DOHH2 (cell line): ENCODE measurements at regions not wholly inside any gene's neighbourhood (a gene's known extent, or its start where the extent isn't known, plus 50 kb on each side); places are given as distances from the start of the nearest gene placed in this dataset.

ENCODE experiments used
- H3F3A ChIP-seq: fragments of 200-600 bp; sonication (generic), shearing (Covaris generic); 2 replicates; pipeline ENCODE4 v1.6.0; 2016; ENCODE audit warnings: antibody characterized with exemption, mild to moderate bottlenecking; ENCODE audit not compliant: control insufficient read depth, insufficient read depth
- H3K27ac ChIP-seq: fragments of 200-600 bp; sonication (generic); 2 replicates; pipeline ENCODE4 v1.5.1; 2014; ENCODE audit warnings: low read depth, mild to moderate bottlenecking, low read length, moderate library complexity
- H3K27me3 ChIP-seq: fragments of 200-600 bp; sonication (generic); 2 replicates; pipeline ENCODE4 v1.6.1; 2014; ENCODE audit warnings: mild to moderate bottlenecking, low read length, mixed read lengths; ENCODE audit not compliant: control insufficient read depth
- H3K36me3 ChIP-seq: fragments of 200-600 bp; sonication (generic); 2 replicates; pipeline ENCODE4 v1.6.1; 2014; ENCODE audit warnings: mild to moderate bottlenecking, low read length, moderate library complexity, mixed read lengths; ENCODE audit not compliant: control insufficient read depth
- H3K4me1 ChIP-seq: fragments of 200-600 bp; sonication (generic); 2 replicates; pipeline ENCODE4 v1.6.1; 2014; ENCODE audit warnings: mild to moderate bottlenecking, low read length, mixed read lengths; ENCODE audit not compliant: control insufficient read depth
- H3K4me2 ChIP-seq: fragments of 200-600 bp; sonication (generic); 2 replicates; pipeline ENCODE4 v1.6.0; 2014; ENCODE audit warnings: mild to moderate bottlenecking, low read length, moderate library complexity
- H3K4me3 ChIP-seq: fragments of 200-600 bp; sonication (generic); 2 replicates; pipeline ENCODE4 v1.5.1; 2014; ENCODE audit warnings: mild to moderate bottlenecking, low read length, mixed read lengths
- H3K79me2 ChIP-seq: fragments of 200-600 bp; sonication (generic); 2 replicates; pipeline ENCODE4 v1.6.1; 2014; ENCODE audit warnings: mild to moderate bottlenecking, low read length, mixed read lengths; ENCODE audit not compliant: control insufficient read depth
- H3K9me2 ChIP-seq: fragments of 200-600 bp; sonication (generic); replicated peaks from 2 replicates; pipeline ENCODE4 v1.6.1; 2014; ENCODE audit warnings: mild to moderate bottlenecking, low read length, mixed read lengths; ENCODE audit not compliant: control insufficient read depth
- H3K9me3 ChIP-seq: fragments of 200-600 bp; sonication (generic); 2 replicates; pipeline ENCODE4 v1.6.1; 2014; ENCODE audit warnings: antibody characterized with exemption, low read length, mixed read lengths; ENCODE audit not compliant: control insufficient read depth, insufficient read depth
- H4K20me1 ChIP-seq: fragments of 200-600 bp; sonication (generic); 2 replicates; pipeline ENCODE4 v1.6.0; 2014; ENCODE audit warnings: low read depth, mild to moderate bottlenecking, antibody characterized with exemption, low read length, moderate library complexity; ENCODE audit not compliant: control insufficient read depth, insufficient read depth
- EZH2phosphoT487 ChIP-seq: fragments of 200-600 bp; sonication (generic); IDR thresholded peaks from 2 replicates; pipeline ENCODE4 v1.6.1; 2017; ENCODE audit warnings: borderline replicate concordance, mild to moderate bottlenecking, antibody characterized with exemption, low read length, moderate library complexity, mixed read lengths
- TF ChIP-seq, protein P1 (sequence below): fragments of 200-600 bp; sonication (generic); IDR thresholded peaks from one replicate; pipeline ENCODE4 v1.5.1; 2014; ENCODE audit warnings: antibody characterized with exemption, mild to moderate bottlenecking, low read depth, low read length; ENCODE audit not compliant: poor library complexity, severe bottlenecking

DNA sequence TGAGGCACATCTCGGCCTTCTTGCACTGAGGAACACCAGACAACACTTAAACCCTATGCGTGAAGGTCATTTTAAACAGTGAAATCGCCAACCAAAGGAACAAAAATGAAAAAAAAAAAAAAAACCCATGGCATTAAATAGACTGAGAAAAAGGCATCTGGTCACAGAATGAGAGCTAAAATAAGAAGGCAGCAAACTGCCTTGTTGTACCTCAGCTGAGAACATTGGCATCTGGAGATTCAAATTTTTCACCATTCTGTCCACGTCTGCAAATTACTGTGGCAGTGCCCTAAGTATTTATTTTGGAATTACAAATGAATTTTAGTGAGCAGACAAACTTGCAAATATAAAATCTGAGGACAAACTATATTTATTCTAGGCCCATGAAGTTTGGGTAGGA lies 82.6 kb upstream of the POU1F1 start:
- Histone ChIP-seq H3K9me3 (0 out of 2 replicates have a peak, but pooled peaks cover 6% of the 10 kb centered on the region), H3K27me3 (no peaks in the 10 kb centered on the region)

DNA sequence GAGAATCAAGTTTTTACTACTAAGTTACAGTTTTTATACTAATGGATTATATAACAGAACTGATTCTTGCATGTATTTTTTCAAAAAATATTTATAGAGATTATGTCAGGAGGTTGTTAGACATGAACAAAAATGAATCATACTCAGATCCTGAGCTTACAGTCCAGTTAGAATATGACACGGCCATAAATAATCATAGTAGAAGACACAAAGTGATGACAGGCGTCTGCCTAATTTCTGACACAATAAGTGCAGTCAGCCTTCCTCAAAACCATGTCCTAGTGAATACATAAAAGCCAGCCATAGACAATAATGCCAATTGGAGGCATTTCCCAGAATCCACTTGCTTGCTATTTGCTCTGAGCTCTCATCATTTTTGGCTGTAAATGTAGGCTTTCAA lies 81.7 kb upstream of the POU1F1 start:
- Histone ChIP-seq H3F3A (no peaks in the 10 kb centered on the region), H3K9me2 (no peaks in the 10 kb centered on the region), H3K36me3 (no peaks in the 10 kb centered on the region), H3K4me1 (peaks cover 10% of the 10 kb centered on the region), H3K4me3 (no peak overlapping the region), H3K79me2 (no peaks in the 10 kb centered on the region), H3K9me3 (0 out of 2 replicates have a peak, but pooled peaks cover 6% of the 10 kb centered on the region), H3K4me2 (no peak overlapping the region), H3K27ac (no peak overlapping the region), H4K20me1 (no peaks in the 10 kb centered on the region), H3K27me3 (no peaks in the 10 kb centered on the region)
- no peak for TF ChIP-seq EZH2phosphoT487
- TF ChIP-seq, protein P1, sequence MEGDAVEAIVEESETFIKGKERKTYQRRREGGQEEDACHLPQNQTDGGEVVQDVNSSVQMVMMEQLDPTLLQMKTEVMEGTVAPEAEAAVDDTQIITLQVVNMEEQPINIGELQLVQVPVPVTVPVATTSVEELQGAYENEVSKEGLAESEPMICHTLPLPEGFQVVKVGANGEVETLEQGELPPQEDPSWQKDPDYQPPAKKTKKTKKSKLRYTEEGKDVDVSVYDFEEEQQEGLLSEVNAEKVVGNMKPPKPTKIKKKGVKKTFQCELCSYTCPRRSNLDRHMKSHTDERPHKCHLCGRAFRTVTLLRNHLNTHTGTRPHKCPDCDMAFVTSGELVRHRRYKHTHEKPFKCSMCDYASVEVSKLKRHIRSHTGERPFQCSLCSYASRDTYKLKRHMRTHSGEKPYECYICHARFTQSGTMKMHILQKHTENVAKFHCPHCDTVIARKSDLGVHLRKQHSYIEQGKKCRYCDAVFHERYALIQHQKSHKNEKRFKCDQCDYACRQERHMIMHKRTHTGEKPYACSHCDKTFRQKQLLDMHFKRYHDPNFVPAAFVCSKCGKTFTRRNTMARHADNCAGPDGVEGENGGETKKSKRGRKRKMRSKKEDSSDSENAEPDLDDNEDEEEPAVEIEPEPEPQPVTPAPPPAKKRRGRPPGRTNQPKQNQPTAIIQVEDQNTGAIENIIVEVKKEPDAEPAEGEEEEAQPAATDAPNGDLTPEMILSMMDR: no peak

More for the DNA sequence above, 82.6 kb upstream of the POU1F1 start:
- Histone ChIP-seq H3K36me3 (no peaks in the 10 kb centered on the region), H3K4me2 (no peak overlapping the region), H3K79me2 (no peaks in the 10 kb centered on the region), H3F3A (no peaks in the 10 kb centered on the region), H3K4me1 (peaks cover 10% of the 10 kb centered on the region), H3K27ac (no peak overlapping the region), H4K20me1 (no peaks in the 10 kb centered on the region), H3K4me3 (no peak overlapping the region), H3K9me2 (no peaks in the 10 kb centered on the region)
- TF ChIP-seq EZH2phosphoT487: no peak
- TF ChIP-seq, protein P1: no peak

DNA sequence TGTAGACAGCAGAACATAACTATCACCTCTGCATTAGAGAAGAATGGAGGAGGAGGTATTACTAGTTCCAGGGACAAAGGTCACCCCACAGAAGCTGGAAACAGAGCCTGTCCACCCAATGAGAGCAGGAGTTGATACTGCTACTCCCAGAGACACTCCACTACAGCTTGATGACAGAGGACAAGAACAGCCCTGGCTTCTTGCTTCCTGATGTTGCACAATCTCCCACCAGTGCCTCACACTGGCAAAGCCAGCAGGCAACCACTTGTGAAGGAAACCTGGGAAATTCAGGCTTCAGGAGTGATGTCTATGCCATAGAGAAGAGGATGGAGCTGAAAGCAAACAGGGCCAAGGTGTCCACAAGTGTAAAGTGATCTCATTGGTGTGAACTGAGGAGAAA lies 78.0 kb upstream of the POU1F1 start:
- no peaks in the 10 kb centered on the region for H3K27me3 ChIP-seq
- no peak overlapping the region for H3K4me2 ChIP-seq
- no peaks in the 10 kb centered on the region for H3K79me2 ChIP-seq
- no peaks in the 10 kb centered on the region for H3K4me1 ChIP-seq
- H3K9me3 ChIP-seq: 0 out of 2 replicates have a peak, but pooled peaks cover 6% of the 10 kb centered on the region
- H3K4me3 ChIP-seq: no peak overlapping the region
- no peak for TF ChIP-seq EZH2phosphoT487
- TF ChIP-seq, protein P1: no peak
- no peak overlapping the region for H3K27ac ChIP-seq
- no peaks in the 10 kb centered on the region for H3F3A ChIP-seq
- no peaks in the 10 kb centered on the region for H3K9me2 ChIP-seq
- H4K20me1 ChIP-seq: no peaks in the 10 kb centered on the region
- H3K36me3 ChIP-seq: no peaks in the 10 kb centered on the region

DNA sequence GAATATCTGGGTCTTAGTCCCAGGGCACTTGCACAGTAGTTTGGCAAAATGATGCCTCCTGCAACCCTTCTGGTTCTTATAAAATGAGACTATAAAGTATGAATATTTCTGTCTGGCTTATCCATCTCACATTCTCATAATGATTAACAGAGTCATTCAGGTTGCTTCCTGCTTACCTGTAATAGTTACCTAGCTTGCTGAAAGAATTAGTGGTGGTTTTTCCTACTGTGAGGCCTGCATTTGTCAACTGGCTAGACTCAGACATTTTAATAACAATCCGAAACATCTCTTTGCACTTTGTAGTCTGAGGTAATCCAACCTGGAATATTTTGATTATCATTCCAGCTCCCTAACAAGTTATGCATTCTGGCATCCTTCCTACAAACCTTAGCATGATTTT lies 75.6 kb upstream of the POU1F1 start:
- Histone ChIP-seq H3K4me2 (no peak overlapping the region), H3K79me2 (no peaks in the 10 kb centered on the region), H3K4me1 (no peaks in the 10 kb centered on the region), H3K9me3 (0 out of 2 replicates have a peak, but pooled peaks cover 6% of the 10 kb centered on the region), H3K4me3 (no peak overlapping the region), H3K27me3 (no peaks in the 10 kb centered on the region), H3K27ac (no peak overlapping the region), H4K20me1 (no peaks in the 10 kb centered on the region), H3F3A (no peaks in the 10 kb centered on the region), H3K36me3 (no peaks in the 10 kb centered on the region), H3K9me2 (no peaks in the 10 kb centered on the region)
- TF ChIP-seq EZH2phosphoT487: no peak
